SK-N-MC (cell line): ENCODE measurements at regions not wholly inside any gene's neighbourhood (a gene's known extent, or its start where the extent isn't known, plus 50 kb on each side); places are given as distances from the start of the nearest gene placed in this dataset.

ENCODE experiments used
- EZH2 ChIP-seq: fragments of 200-600 bp; sonication (generic); IDR thresholded peaks from one replicate; pipeline ENCODE4 v1.6.1; 2017; ENCODE audit warnings: antibody characterized with exemption
- FOXP2 ChIP-seq: optimal IDR thresholded peaks from 2 replicates; pipeline ENCODE3; 2011; ENCODE audit warnings: mild to moderate bottlenecking, moderate library complexity; ENCODE audit not compliant: insufficient read depth; ENCODE audit errors: extremely low read length, control extremely low read depth
- POLR2AphosphoS5 ChIP-seq: IDR thresholded peaks from 2 replicates; pipeline ENCODE4 v1.6.1; 2012; ENCODE audit warnings: mild to moderate bottlenecking, low read depth, low read length, borderline replicate concordance

GRCh38 chr3:193140381-193140780 is 100.6 kb upstream of the PLAAT1 start:
- TF ChIP-seq EZH2 (no peak), POLR2AphosphoS5 (no peak), FOXP2 (no peak)
